ENCODE measurements at regions not wholly inside any gene's neighbourhood (a gene's known extent, or its start where the extent isn't known, plus 50 kb on each side); places are given as distances from the start of the nearest gene placed in this dataset.
A peak's percentile ranks its signal among the peaks of the same experiment; 100 is the strongest.

DNA sequence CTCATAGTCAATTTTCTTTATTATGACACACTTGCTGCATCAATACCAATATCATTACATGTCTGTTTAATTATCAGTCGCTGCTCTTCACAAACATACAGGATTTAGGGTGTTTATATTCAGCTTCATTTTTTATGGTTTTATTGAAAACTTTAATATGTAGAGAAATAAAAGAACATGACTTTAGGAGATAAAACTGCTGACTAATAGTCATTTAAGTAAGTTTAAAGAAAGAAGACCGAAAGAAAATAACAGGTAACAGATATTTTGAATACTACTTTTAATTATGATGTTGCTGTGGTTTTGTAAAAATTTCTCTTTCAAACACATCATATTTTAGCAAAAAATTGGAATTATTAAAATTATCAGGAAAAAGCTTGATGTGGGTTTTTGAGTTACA is 685.1 kb upstream of the BRINP3 start:
- DNase-seq, result no peak

DNA sequence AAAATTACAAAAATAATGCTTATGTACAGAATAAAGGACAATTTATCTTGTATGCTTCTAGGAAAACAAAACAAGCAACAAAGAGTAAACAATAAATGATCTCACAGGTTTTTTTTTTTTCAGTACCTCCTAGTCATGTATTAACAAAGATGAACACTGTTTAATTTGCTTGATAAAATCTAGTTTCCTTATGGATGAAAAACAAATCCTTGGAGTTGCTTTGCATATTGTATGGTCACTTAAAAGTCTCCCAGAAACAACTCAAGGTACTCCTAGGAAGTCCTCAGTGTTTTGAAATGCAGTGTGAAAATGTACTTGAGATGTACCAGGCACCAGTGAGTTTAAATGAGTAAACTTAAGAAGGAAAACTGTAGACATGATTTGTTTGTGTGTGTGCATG is 686.0 kb upstream of the BRINP3 start:
- no peak for DNase-seq

DNA sequence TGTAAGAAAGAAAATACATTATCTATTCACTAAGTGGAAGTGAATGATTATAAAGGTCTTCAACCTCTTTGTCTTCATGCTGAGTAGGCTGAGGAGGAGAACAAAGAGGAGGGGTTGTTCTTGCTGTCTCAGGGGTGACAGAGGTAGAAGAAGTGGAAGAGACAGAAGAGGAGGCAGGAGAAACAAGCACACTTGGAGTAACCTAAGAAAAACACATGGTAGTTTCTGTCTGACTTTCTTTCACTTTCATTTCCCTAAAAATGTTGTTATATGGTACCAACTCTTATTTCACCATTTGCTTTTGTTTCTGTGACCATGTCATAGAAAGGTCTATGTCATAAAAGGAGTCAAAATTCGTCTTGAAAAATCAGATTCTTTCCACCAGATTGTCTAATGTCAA is 696.6 kb upstream of the BRINP3 start:
- no peak for DNase-seq

DNA sequence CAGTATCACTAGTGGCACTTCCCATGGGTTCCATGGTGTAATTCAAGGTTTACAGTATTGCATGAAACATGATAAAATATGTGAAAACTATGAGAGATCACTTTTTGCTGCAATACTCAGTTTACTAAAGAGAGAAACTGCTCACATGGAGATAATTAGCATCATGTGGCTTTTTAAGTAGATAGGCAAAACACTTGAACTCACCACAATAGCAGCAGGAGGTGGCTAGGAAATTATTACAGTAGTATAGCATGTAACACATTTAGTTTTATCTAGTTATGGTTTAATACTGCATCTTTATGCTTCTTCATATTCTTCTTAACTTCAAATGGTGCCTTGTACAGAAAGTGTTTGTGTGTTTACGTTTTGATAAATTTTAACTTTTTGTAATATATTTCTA is 698.5 kb upstream of the BRINP3 start:
- DNase-seq, result no peak

DNA sequence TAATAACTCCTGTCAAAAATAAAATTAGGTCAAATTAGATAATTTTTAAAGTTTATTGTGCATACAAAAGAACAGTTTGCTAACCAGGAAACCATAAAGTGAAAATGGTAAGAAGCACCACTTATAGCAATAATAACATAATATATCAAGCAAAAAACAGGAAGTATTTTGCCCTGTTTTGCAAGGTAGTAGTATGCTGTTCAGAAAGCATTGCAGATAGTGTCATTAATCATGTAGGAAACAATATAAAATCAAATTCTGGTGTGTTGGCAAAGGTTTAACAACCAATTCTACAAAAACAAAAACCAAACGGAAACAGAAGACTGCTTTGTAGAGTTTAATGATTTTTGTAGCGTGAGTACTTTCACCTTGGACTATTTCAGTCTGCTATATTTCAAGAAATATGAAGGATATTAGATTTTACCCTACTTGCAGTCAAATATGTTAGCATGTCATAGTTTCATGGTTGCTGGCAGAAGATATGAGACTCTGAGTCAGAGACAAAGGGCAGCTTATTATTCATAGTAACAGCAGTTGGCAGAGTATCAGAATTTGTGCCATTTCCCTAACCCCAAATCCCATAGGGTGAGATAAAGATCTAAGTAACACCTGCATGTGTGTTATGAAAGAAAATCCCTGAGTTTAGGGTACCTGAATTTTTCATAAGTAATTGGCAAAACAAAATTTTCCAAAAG is 729.0 kb upstream of the BRINP3 start:
- DNase-seq, result no peak

DNA sequence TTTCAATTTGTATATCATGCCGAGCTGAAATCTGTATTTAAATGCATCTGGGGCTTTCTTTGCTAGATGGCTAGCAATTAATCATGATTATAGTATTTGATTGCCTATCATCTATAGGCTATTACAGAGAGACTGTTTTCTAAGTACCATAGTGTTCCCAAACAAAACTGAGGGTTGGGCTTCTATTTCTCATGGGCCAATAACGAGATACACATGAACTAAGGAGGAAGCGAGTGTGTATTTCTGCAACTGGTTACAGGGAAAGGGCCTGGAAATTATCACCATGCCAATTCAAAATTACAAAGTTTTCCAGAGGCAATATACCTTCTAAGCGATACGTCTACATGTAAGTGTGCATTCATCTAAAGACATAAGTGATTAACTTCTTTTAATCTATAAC is 744.5 kb upstream of the BRINP3 start:
- DNase-seq, result no peak

DNA sequence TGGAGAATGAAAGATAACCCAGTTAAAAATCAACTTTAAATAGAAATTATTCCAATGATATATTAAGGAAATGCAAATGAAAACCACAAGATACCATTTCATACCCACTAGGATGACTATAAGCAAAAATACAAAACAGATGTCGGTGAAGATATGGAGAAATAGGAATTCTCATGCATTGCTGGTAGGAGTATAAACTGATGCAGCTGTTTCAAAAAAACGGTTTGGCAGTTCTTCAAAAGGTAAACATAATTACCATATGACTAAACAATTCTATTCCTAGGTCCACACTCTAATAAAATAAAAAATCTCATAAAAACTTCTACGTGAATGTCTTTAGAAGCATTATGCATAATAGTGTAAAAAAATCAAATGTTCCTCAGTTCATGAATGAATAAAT is 763.3 kb upstream of the BRINP3 start:
- DNase-seq, result no peak

DNA sequence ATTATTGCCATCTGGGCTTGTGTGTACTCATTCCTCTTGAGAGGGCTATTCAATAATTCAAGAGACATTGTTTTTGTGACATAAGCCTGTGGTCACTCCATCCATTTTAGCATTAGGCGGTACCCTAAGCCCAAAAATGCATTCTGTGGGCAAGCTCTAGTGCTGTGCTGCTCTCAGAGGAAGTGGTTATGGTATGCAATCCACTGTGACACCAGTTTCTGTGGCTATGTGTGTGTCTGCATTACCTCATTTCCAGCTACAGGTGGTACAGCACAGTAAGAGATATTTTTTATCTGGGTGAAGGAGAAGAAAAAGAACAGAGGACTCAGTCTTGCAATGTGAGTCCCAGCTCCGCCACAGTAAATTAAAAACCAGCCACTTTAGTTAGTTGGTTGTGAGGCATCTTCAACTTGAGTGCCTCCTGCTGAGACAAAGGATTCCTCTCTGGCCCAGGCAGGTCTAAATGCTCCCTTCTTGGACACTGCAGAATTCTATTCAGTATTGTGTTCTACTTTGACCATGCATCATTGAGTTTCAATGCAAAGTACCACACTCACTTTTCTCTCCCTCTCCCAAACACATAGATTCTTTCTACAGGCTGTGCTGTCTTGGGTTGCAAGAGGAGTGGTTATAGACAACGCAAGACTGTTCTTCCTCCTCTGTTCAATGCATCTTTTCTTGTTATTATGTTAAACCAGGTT is 777.8 kb upstream of the BRINP3 start:
- DNase-seq, result no peak

DNA sequence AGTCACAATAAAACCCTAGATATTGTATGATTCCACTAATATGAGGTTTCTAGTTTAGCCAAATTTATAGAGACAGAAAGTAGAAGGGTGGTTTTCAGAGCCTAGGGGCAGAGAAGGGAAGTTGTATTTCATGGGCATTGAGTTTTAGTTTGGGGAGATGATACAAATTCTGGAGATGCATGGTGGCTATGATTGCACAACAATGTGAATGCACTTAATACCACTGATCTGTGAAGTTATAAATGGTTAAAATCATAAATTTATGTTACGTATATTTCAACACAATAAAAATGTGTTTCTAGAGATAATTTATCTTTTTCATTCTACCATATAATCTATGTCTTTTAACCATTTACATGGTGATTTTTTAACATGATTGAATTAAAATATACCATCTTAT is 779.3 kb upstream of the BRINP3 start:
- DNase-seq, result no peak

DNA sequence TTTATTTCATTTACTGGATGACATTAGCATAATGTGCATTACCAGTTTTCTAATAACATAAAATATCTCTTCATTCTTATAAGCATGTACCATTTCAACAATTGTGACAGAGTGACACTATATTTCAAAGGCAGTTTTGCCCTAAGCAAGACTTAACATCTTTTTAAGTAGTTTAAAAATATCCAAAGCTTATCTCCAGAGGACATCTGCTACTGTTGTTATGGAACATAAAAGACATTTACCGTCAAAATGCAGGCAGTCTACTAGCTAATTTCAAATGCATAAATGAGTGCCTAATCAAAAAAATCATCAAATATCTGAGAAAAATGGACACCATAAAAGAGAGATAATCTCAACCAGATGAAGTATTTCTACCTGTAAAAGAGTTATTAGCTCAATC is 782.4 kb upstream of the BRINP3 start:
- DNase-seq, result no peak

DNA sequence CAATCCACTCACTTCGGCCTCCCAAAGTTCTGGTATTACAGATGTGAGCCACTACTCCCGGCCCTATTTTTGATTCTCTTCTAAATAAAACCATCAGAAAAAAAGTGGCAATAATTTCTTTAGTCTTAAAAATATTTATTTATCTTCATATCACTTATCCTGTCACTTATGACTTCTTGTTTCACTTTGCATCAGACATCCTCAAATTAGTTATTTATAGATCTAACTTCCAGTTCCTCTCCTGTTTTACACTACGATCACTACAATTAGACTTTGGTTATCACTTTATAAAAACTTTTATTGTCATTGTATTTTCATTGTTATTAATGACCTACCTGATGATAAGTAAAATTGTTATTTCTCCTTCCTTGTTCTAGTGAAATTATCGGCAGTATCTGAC is 783.4 kb upstream of the BRINP3 start:
- no peak for DNase-seq

DNA sequence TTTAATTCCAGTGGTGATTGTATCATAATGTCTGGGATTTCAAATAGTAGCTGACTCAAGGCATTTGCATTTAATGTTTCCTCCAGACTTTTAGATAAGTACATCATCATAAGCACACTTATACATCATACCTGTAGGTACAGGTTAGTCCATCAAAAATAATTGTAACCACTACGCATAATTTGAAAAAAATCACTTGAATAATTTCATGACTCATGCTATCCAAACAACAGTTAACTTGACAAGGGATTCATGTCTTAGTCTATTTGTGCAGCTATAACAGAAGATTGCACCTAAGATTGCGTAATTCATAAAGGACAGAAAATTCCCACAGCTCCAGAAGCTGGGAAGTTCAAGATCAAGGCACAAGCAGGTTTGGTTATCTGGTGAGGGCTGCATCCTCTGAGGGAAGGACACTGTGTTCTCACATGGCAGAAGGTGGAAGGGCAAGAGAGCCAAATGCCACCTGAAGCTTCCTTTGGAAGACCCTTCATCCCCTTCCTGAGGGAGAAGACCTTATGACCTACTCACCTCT is 801.7 kb upstream of the BRINP3 start:
- DNase-seq, result no peak

DNA sequence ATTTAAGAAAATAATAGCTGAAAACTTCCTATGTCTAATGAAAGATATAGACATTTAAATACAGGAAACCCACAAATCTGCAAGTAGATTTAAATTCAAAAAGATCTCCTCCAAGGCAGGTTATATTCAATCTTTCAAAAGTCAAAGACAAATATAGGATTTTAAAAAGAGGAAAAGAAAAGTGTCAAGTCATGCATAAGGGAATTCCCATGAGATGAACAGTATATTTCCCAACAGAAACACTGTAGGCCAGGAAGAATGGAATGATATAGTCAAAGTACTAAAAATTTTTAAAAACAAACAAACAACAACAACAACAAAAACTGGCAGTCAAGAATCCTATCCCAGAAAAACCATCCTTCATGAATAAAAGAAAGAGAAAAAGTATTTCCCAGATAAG is 806.5 kb upstream of the BRINP3 start:
- no peak for DNase-seq

DNA sequence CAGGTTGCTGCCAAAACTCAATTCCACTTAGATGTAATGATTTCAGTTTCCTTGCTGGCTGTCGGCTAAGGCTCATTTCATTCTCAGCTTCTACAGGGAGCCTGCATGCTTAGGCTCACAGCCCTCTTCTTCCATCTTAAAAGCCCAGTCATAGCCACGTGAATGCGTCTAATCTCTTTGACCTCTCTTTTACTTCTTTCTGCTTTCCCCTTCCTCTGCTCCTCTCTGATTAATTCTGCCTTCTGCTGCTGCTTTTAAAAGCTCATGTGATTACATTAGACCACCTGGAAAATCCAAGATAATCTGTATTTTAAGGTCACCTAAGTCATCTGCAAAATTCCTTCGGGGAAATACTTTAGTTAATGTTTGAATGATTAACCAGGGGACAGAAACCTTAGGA is 812.8 kb upstream of the BRINP3 start:
- no peak for DNase-seq

DNA sequence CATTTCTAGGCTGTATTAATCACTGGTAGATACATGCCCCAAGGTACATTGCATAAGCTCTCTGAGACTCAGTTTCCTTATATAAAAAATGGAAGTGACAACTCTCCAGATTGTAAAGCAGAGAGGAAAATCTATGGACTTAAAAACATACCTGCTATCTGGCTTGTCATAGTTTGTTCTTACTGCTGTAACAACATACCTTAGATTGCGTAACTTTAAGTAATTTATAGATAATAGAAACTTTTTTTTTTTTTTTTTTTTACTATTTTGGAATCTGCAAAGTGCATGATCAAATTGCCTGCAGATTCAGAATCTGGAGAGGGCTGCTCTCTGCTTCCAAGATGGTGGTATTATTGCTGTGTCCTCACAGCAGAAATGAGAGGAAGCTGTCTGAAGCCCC is 827.7 kb upstream of the BRINP3 start:
- no peak for DNase-seq

DNA sequence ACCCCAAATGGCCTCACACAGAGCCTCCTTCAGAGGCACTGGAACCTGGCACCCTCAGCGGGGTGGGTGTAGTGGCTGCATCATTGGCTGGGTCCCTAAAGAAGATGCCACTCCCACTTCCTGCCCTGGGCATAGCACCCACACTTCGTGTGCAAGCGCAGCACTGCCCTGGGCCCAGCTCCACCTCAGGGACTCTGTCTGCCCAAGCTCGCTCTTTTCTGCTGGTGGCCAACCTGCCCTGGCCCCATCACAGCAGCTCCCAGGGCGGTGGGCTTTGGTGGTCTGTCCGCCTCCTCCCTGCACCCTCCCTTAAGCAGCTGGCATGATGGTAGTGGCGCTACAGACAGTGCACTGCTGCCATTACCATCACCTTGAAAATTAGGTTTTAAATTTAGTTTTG is 829.3 kb upstream of the BRINP3 start:
- DNase-seq, result no peak

DNA sequence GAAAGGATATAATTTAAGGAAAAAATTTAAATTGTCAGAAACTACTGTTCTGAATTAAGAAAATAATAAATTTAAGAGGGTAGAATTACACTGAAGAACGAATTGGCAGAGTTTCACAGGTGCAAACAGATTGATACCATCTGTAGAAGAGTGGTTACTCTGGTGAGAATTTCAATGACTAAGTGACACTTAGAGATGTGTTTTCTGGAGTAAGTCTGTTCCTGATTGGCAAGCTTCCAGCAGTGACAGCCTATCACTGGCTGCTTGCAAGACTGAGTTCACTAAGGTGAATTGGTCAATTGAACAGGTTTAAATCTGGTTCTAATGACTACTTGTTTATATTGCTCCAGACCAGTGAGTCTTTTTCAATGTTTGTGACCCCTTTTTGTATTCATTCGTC is 838.2 kb upstream of the RGS18 start:
- DNase-seq, result peak; percentile 19

DNA sequence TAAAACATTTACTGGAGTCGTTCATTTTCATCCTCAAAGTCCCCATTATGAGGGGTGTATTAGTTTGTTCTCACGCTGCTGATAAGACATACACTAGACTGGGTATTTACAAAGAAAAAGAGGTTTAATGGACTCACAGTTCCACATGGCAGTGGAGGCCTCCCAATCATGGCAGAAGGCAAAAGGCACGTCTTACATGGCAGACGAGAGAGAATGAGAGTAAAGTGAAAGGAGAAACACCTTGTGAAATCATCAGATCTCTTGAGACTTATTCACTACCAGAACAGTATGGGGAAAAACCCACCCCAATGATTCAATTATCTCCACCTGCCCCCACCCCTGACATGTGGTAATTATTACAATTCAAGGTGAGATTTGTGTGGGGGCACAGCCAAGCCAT is 830.4 kb upstream of the RGS18 start:
- no peak for DNase-seq

DNA sequence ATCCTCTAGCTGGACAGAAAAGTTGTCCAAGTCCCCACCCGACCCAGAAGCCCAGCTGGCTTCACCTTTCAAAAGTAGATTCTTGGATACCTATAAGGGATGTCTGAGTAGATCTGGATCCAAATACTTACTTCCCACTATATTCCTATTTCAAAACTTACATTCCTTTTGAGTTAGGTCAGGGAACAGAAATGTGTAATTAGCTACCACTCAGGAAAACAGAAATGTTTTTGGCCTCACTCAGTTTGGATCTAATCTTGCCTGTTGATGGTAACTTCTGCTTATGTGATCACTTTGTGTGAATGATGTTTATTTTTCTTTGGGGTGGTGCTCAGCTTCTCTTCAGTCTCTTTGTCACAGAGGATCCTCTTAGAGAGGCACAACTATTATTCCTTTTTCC is 814.4 kb upstream of the RGS18 start:
- no peak for DNase-seq

DNA sequence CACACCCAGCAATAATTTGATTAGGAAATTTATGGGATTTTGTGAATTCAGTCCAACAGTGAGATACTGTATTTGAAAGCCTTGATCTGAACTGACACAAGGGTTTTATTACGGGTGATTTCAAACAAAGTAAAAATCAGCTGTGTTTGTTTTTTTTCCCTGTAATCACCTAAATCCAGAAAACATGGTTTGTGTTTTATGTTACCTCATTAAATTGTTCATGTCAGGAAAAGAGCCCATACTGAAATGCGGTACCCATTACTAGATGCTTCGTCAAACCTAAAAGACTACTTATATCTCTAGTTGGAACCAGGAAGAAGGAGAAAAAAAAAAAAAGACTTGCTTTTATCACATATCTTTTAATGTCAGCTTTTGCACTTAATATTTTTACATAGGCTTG is 811.9 kb upstream of the RGS18 start:
- DNase-seq, result no peak

DNA sequence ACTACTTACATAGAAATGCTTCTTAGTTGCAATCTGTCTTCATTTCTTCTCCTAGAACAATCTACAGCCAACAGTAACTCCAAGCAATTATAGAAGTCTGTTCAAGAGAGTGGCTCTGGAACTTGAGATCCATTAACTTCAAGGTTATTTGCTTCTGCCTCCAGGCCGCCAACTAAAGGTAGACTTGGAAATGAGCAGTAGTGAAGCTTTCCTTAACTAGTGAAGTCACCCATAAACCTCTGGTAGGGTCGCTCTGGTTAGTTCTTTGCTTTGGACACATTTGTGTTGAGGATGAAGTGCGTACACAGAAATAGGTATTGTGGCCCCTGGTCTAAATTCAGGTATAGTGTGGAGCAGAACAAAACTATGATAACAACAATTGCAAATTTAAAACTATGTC is 809.9 kb upstream of the RGS18 start:
- DNase-seq, result no peak

DNA sequence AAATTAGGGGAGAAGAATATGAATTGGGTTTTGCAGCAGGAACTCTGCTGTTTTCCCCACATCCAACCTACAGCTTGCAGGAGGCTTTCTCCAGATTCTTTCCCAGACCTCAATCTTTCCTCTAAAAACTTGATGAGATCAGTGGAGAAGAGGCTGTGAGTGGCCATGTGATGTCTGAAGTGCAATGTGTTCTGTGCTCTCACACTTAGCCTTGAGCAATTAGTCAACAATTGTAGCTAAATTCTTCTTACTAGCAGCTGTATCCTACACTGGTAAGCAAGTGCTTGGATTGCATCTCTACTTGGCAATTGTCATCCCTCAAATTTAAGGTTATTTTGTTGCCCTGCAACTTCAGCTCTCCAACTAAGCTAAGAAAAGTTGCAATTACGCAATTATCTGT is 807.3 kb upstream of the RGS18 start:
- DNase-seq, result no peak

DNA sequence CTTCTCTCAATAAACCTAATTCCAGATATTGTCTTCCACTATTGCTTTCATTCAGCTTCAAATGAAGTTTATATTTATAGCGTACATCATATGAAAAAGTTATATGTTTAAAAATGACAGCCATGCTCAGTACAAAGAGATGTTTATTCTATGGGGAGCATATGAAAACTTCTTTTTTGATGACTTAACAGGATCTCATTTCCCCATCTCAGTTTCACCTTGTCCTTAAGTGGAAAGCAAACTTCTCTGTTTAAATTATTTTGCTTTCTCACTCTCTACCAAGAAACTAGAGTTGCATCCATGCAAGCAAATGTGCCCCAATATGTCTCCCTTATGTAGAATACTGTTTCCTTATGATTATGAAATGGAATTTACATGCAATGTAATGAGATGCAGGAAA is 799.5 kb upstream of the RGS18 start:
- no peak for DNase-seq

DNA sequence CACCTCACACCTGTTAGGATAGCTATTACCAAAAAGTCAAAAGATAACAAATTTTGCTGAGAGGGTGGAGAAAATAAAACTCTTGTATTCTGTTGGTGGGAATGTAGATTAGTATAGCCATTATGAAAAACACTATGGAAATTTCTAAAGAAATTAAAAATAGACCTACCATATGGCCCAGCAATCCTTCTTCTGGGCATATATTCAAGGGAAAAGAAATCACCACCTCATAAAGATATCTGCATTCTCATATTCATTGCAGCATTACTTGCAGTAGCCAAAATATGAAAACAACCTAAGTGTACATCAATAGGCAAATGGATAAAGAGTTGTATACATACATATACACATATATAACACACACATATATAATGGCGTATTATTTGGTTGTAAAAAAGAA is 791.6 kb upstream of the RGS18 start:
- DNase-seq, result no peak

Data from DMS153 (cell line).